ENCODE measurements at regions not wholly inside any gene's neighbourhood (a gene's known extent, or its start where the extent isn't known, plus 50 kb on each side); places are given as distances from the start of the nearest gene placed in this dataset.

DNA sequence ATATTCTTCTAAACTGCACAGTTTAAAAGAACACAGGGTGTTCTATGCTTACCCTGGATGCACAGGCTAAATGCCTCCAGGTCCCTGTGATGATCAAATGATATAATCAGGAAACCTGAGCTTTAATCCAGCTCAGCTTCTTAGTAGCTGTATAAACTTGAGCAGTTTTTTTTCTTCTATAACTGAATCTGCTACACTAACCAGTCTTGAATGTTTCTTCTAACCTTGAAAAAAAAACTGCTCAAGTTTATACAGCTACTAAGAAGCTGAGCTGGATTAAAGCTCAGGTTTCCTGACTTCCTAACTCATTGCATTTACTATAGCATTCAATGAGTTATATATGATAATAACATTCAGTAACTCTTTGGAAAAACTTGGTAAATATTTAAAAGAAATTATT is 358.2 kb downstream of the CD109 start:
- Mint-ChIP-seq H3K4me1 (ENCODE audit: low read depth, unreplicated experiment) (no peaks in the 10 kb centered on the region), H3K27ac (ENCODE audit: unreplicated experiment) (no peak overlapping the region), H3K9me3 (ENCODE audit: unreplicated experiment) (no peaks in the 10 kb centered on the region), H3K4me3 (ENCODE audit: unreplicated experiment) (no peak overlapping the region), H3K27me3 (ENCODE audit: low read depth, unreplicated experiment) (no peaks in the 10 kb centered on the region), H3K36me3 (ENCODE audit: low read depth, unreplicated experiment) (no peaks in the 10 kb centered on the region)
- H4K20me1 ChIP-seq (ENCODE audit: insufficient read depth, low read length): no peaks in the 10 kb centered on the region
- H3K27ac ChIP-seq (ENCODE audit: low read depth, low read length): no peak overlapping the region
- no peak overlapping the region for H2AFZ ChIP-seq (ENCODE audit: low read depth, low read length)
- H3K9me3 ChIP-seq (ENCODE audit: insufficient read depth, low read depth, low read length): no peaks in the 10 kb centered on the region
- H3K4me3 ChIP-seq (ENCODE audit: insufficient read depth, low read depth, low read length): no peak overlapping the region
- no peak overlapping the region for H3K9ac ChIP-seq (ENCODE audit: low read length)
- H3K4me2 ChIP-seq (ENCODE audit: low read length): no peak overlapping the region
- FAIRE-seq (no peak), DNase-seq (ENCODE audit: low read depth) (no peak)
- TF ChIP-seq EZH2 (IDR thresholded peaks at IDR 0.05; ENCODE audit: insufficient read depth, low read length): no peak
- TF ChIP-seq, protein P1, sequence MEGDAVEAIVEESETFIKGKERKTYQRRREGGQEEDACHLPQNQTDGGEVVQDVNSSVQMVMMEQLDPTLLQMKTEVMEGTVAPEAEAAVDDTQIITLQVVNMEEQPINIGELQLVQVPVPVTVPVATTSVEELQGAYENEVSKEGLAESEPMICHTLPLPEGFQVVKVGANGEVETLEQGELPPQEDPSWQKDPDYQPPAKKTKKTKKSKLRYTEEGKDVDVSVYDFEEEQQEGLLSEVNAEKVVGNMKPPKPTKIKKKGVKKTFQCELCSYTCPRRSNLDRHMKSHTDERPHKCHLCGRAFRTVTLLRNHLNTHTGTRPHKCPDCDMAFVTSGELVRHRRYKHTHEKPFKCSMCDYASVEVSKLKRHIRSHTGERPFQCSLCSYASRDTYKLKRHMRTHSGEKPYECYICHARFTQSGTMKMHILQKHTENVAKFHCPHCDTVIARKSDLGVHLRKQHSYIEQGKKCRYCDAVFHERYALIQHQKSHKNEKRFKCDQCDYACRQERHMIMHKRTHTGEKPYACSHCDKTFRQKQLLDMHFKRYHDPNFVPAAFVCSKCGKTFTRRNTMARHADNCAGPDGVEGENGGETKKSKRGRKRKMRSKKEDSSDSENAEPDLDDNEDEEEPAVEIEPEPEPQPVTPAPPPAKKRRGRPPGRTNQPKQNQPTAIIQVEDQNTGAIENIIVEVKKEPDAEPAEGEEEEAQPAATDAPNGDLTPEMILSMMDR (IDR thresholded peaks at IDR 0.05; ENCODE audit: insufficient read depth, low read depth, low read length): no peak
- no peaks in the 10 kb centered on the region for H3K27me3 ChIP-seq (ENCODE audit: insufficient read depth, low read length)
- no peaks in the 10 kb centered on the region for H3K4me1 ChIP-seq (ENCODE audit: insufficient read depth, low read length)
- no peaks in the 10 kb centered on the region for H3K79me2 ChIP-seq (ENCODE audit: insufficient read depth, low read length)
- H3K36me3 ChIP-seq (ENCODE audit: insufficient read depth, low read length): no peaks in the 10 kb centered on the region

DNA sequence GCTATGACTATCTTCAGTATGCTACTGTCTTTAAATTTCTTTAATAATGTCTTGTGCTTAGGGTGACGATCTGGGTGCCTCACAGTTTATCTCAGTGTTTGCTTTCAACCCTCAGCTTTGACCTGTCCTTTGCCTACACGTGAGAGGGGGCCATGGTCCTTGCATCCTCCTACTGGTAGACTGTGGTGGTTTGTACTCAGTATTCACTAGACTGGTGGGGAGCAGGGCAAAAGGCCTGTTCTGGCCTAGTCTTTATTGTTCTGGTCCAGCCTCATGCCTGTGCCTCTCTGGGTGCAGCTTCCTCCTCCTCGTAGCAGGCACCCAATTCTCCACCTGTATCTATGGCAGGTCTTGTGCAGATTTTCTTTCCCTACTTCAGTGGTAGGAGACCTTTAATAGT is 354.9 kb downstream of the CD109 start:
- no peak for TF ChIP-seq EZH2 (IDR thresholded peaks at IDR 0.05; ENCODE audit: insufficient read depth, low read length)
- TF ChIP-seq, protein P1 (IDR thresholded peaks at IDR 0.05; ENCODE audit: insufficient read depth, low read depth, low read length): no peak
- Histone ChIP-seq H3K4me1 (ENCODE audit: insufficient read depth, low read length) (no peaks in the 10 kb centered on the region), H3K27ac (ENCODE audit: low read depth, low read length) (no peak overlapping the region), H3K4me2 (ENCODE audit: low read length) (no peak overlapping the region), H3K79me2 (ENCODE audit: insufficient read depth, low read length) (no peaks in the 10 kb centered on the region), H3K9me3 (ENCODE audit: insufficient read depth, low read depth, low read length) (no peaks in the 10 kb centered on the region), H3K27me3 (ENCODE audit: insufficient read depth, low read length) (no peaks in the 10 kb centered on the region), H4K20me1 (ENCODE audit: insufficient read depth, low read length) (no peaks in the 10 kb centered on the region), H2AFZ (ENCODE audit: low read depth, low read length) (no peak overlapping the region), H3K4me3 (ENCODE audit: insufficient read depth, low read depth, low read length) (no peak overlapping the region), H3K36me3 (ENCODE audit: insufficient read depth, low read length) (no peaks in the 10 kb centered on the region), H3K9ac (ENCODE audit: low read length) (no peak overlapping the region)
- H3K27ac Mint-ChIP-seq (ENCODE audit: unreplicated experiment): no peak overlapping the region
- no peak overlapping the region for H3K4me3 Mint-ChIP-seq (ENCODE audit: unreplicated experiment)
- H3K4me1 Mint-ChIP-seq (ENCODE audit: low read depth, unreplicated experiment): peaks cover 6% of the 10 kb centered on the region
- FAIRE-seq: no peak
- H3K9me3 Mint-ChIP-seq (ENCODE audit: unreplicated experiment): no peaks in the 10 kb centered on the region
- no peak for DNase-seq (ENCODE audit: low read depth)
- no peaks in the 10 kb centered on the region for H3K36me3 Mint-ChIP-seq (ENCODE audit: low read depth, unreplicated experiment)
- H3K27me3 Mint-ChIP-seq (ENCODE audit: low read depth, unreplicated experiment): no peaks in the 10 kb centered on the region

DNA sequence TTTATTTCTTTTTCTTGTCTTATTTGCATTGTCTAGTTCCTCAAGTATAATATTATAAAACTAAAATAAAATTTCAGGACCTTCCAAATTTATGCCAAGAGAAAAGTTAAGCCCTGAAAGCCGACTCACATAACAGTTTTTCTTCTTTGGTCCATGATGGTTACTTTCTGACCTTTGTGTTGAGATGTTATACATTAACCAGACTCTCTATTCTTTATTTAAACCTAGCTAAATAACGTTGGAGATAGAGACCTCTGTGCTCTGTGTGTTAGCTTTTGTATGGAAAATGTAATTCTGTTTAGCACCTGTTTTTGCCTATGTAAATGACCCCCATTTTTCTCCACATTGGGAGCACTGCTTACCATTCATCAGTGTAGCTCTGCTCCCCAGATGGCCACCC is 352.4 kb downstream of the CD109 start:
- Mint-ChIP-seq H3K27ac (ENCODE audit: unreplicated experiment) (no peak overlapping the region), H3K9me3 (ENCODE audit: unreplicated experiment) (no peaks in the 10 kb centered on the region), H3K27me3 (ENCODE audit: low read depth, unreplicated experiment) (no peaks in the 10 kb centered on the region), H3K4me3 (ENCODE audit: unreplicated experiment) (no peak overlapping the region), H3K36me3 (ENCODE audit: low read depth, unreplicated experiment) (no peaks in the 10 kb centered on the region), H3K4me1 (ENCODE audit: low read depth, unreplicated experiment) (peaks cover 13% of the 10 kb centered on the region)
- H3K4me1 ChIP-seq (ENCODE audit: insufficient read depth, low read length): no peaks in the 10 kb centered on the region
- no peaks in the 10 kb centered on the region for H3K36me3 ChIP-seq (ENCODE audit: insufficient read depth, low read length)
- FAIRE-seq (no peak), DNase-seq (ENCODE audit: low read depth) (no peak)
- no peak overlapping the region for H2AFZ ChIP-seq (ENCODE audit: low read depth, low read length)
- no peak overlapping the region for H3K4me3 ChIP-seq (ENCODE audit: insufficient read depth, low read depth, low read length)
- no peaks in the 10 kb centered on the region for H3K27me3 ChIP-seq (ENCODE audit: insufficient read depth, low read length)
- TF ChIP-seq EZH2 (IDR thresholded peaks at IDR 0.05; ENCODE audit: insufficient read depth, low read length): no peak
- TF ChIP-seq, protein P1 (IDR thresholded peaks at IDR 0.05; ENCODE audit: insufficient read depth, low read depth, low read length): no peak
- no peak overlapping the region for H3K27ac ChIP-seq (ENCODE audit: low read depth, low read length)
- H3K9me3 ChIP-seq (ENCODE audit: insufficient read depth, low read depth, low read length): no peaks in the 10 kb centered on the region
- H3K4me2 ChIP-seq (ENCODE audit: low read length): no peak overlapping the region
- H3K79me2 ChIP-seq (ENCODE audit: insufficient read depth, low read length): no peaks in the 10 kb centered on the region
- no peak overlapping the region for H3K9ac ChIP-seq (ENCODE audit: low read length)
- no peaks in the 10 kb centered on the region for H4K20me1 ChIP-seq (ENCODE audit: insufficient read depth, low read length)

Data from astrocyte (in vitro differentiated cells and primary cell).